H1 (cell line): ENCODE measurements at regions not wholly inside any gene's neighbourhood (a gene's known extent, or its start where the extent isn't known, plus 50 kb on each side); places are given as distances from the start of the nearest gene placed in this dataset.

ENCODE experiments used
- CTCF ChIA-PET: fragments of 300-600 bp; sonication (Branson Sonifier 250); formaldehyde crosslinking; loops from one replicate; lab custom pipeline; 2021; ENCODE audit not compliant: partially characterized antibody; lab: Charles Lee
- POLR2A ChIA-PET: fragments of 300-600 bp; sonication (Branson Sonifier 250); formaldehyde crosslinking; loops from one replicate; lab custom pipeline; 2021; ENCODE audit warnings: inconsistent platforms; ENCODE audit not compliant: partially characterized antibody; lab: Charles Lee
- DNase-seq, 2 experiments: peaks; one replicate each; pipeline versions ENCODE4 v3.0.0 to v3.0.0-alpha.2; 2010 to 2022; ENCODE audit warnings: low spot score in 2 of 2, low read depth in 1 of 2, mixed read lengths in 1 of 2
- FAIRE-seq: peaks from 2 replicates; lab custom pipeline; 2011; peaks lifted over from hg19 to GRCh38; lab: Jason Lieb, UNC
- H2AFZ ChIP-seq: 2 replicates; pipeline ENCODE4 v1.8.1; 2012; ENCODE audit warnings: low read length, inconsistent platforms
- H2AK5ac ChIP-seq: 2 replicates; pipeline ENCODE4 v1.6.1; 2013; ENCODE audit warnings: low read depth, low read length
- H2BK120ac ChIP-seq: replicated peaks from 2 replicates; pipeline ENCODE3; 2013; ENCODE audit warnings: low read depth, low read length, inconsistent platforms
- H2BK12ac ChIP-seq: 2 replicates; pipeline ENCODE4 v1.6.1; 2013; ENCODE audit warnings: low read depth, low read length
- H2BK15ac ChIP-seq: 2 replicates; pipeline ENCODE4 v1.6.1; 2013; ENCODE audit warnings: low read length
- H2BK20ac ChIP-seq: 2 replicates; pipeline ENCODE4 v1.6.1; 2013; ENCODE audit warnings: low read length
- H2BK5ac ChIP-seq: 2 replicates; pipeline ENCODE4 v1.6.1; 2013; ENCODE audit warnings: low read depth, low read length
- H3K14ac ChIP-seq: 2 replicates; pipeline ENCODE4 v1.6.1; 2013; ENCODE audit warnings: inconsistent platforms; ENCODE audit not compliant: insufficient read length
- H3K18ac ChIP-seq: 2 replicates; pipeline ENCODE4 v1.6.1; 2013; ENCODE audit warnings: low read length; ENCODE audit errors: extremely low read depth
- H3K23ac ChIP-seq: 2 replicates; pipeline ENCODE4 v1.6.1; 2013; ENCODE audit warnings: inconsistent platforms; ENCODE audit not compliant: insufficient read length
- H3K23me2 ChIP-seq: 2 replicates; pipeline ENCODE4 v1.6.1; 2013; ENCODE audit warnings: low read depth, low read length
- H3K27ac ChIP-seq: 2 replicates; pipeline ENCODE4 v1.6.1; 2011; ENCODE audit warnings: low read depth, low read length, inconsistent platforms
- H3K27me3 ChIP-seq, 4 experiments: replicated peaks in 1 of 4; 1 replicate in 1 of 4; 2 replicates in 3 of 4; pipeline versions ENCODE4 v1.6.1 to v1.8.1; 2011 to 2013; ENCODE audit warnings: low read length in 3 of 4, mild to moderate bottlenecking in 3 of 4, inconsistent platforms in 2 of 4, mixed read lengths in 2 of 4, moderate library complexity in 1 of 4; ENCODE audit not compliant: control insufficient read depth in 3 of 4, insufficient read depth in 3 of 4; ENCODE audit errors: extremely low read depth in 1 of 4
- H3K36me3 ChIP-seq, 4 experiments: 2 replicates each; pipeline versions ENCODE4 v1.6.1 to v1.8.1; 2011 to 2013; ENCODE audit warnings: mild to moderate bottlenecking in 4 of 4, low read length in 3 of 4, moderate library complexity in 2 of 4, control low read depth in 1 of 4, inconsistent platforms in 1 of 4; ENCODE audit not compliant: insufficient read depth in 4 of 4, control insufficient read depth in 2 of 4
- H3K4ac ChIP-seq: replicated peaks from 2 replicates; pipeline ENCODE3; 2013; ENCODE audit warnings: low read length, low read depth, mixed read lengths, inconsistent platforms; ENCODE audit not compliant: insufficient read length
- H3K4me1 ChIP-seq, 4 experiments: replicated peaks in 1 of 4; 1 replicate in 1 of 4; 2 replicates in 3 of 4; pipeline versions ENCODE4 v1.6.1 to v1.8.1; 2011 to 2013; ENCODE audit warnings: low read length in 3 of 4, inconsistent platforms in 2 of 4, mixed read lengths in 1 of 4; ENCODE audit not compliant: insufficient read depth in 4 of 4, control insufficient read depth in 3 of 4
- H3K4me2 ChIP-seq, 2 experiments: 2 replicates each; pipeline versions ENCODE4 v1.6.1 to v1.8.1; 2011 to 2013; ENCODE audit warnings: low read depth in 2 of 2, low read length in 2 of 2, control low read depth in 1 of 2, inconsistent platforms in 1 of 2, mild to moderate bottlenecking in 1 of 2; ENCODE audit not compliant: insufficient read depth in 1 of 2
- H3K4me3 ChIP-seq, 4 experiments: fragments of 200-600, 300-600 bp in 1 of 4; sonication (generic), shearing (Covaris generic), sonication (Bioruptor Twin) in 1 of 4; 2 replicates each; pipeline versions ENCODE4 v1.5.1 to v1.8.1; 2011 to 2016; ENCODE audit warnings: low read length in 4 of 4, low read depth in 3 of 4, control low read depth in 2 of 4, inconsistent platforms in 2 of 4, mild to moderate bottlenecking in 2 of 4, mixed read lengths in 1 of 4, moderate library complexity in 1 of 4; ENCODE audit not compliant: insufficient read depth in 2 of 4; ENCODE audit errors: extremely low read depth in 1 of 4
- H3K56ac ChIP-seq: replicated peaks from 2 replicates; pipeline ENCODE3; 2013; ENCODE audit warnings: low read depth, mild to moderate bottlenecking, mixed read lengths, low read length, inconsistent platforms; ENCODE audit not compliant: insufficient read length
- H3K79me1 ChIP-seq: 2 replicates; pipeline ENCODE4 v1.6.1; 2013; ENCODE audit warnings: low read depth, low read length, control low read depth
- H3K79me2 ChIP-seq, 2 experiments: 2 replicates each; pipeline versions ENCODE4 v1.6.1 to v1.8.1; 2012 to 2013; ENCODE audit warnings: low read length in 2 of 2, mild to moderate bottlenecking in 2 of 2, inconsistent platforms in 1 of 2; ENCODE audit not compliant: insufficient read depth in 2 of 2, control insufficient read depth in 1 of 2
- H3K9ac ChIP-seq, 4 experiments: replicated peaks in 1 of 4; 1 replicate in 1 of 4; 2 replicates in 3 of 4; pipeline versions ENCODE4 v1.6.1 to v1.8.1; 2011 to 2013; ENCODE audit warnings: low read depth in 3 of 4, low read length in 3 of 4, control low read depth in 2 of 4, mild to moderate bottlenecking in 2 of 4, moderate library complexity in 2 of 4, inconsistent platforms in 1 of 4; ENCODE audit errors: extremely low read depth in 1 of 4
- H3K9me3 ChIP-seq, 2 experiments: 2 replicates each; pipeline versions ENCODE4 v1.6.1 to v1.8.1; 2012 to 2013; ENCODE audit warnings: mild to moderate bottlenecking in 2 of 2, moderate library complexity in 2 of 2, control low read depth in 1 of 2, inconsistent platforms in 1 of 2, low read depth in 1 of 2, low read length in 1 of 2, mixed read lengths in 1 of 2; ENCODE audit not compliant: insufficient read depth in 2 of 2
- H4K20me1 ChIP-seq, 2 experiments: replicated peaks in 1 of 2; 2 replicates each; pipeline versions ENCODE3 to v1.8.1; 2011 to 2013; ENCODE audit warnings: inconsistent platforms in 2 of 2, low read length in 2 of 2, mild to moderate bottlenecking in 1 of 2; ENCODE audit not compliant: insufficient read depth in 2 of 2, control insufficient read depth in 1 of 2
- H4K5ac ChIP-seq: 2 replicates; pipeline ENCODE4 v1.6.1; 2013; ENCODE audit warnings: low read length, low read depth, mixed read lengths, inconsistent platforms; ENCODE audit not compliant: insufficient read length
- H4K8ac ChIP-seq: 2 replicates; pipeline ENCODE4 v1.8.0; 2013; ENCODE audit warnings: mild to moderate bottlenecking, moderate library complexity, low read length, inconsistent platforms; ENCODE audit not compliant: insufficient read depth; ENCODE audit errors: extremely low read depth
- H4K91ac ChIP-seq: replicated peaks from 2 replicates; pipeline ENCODE3; 2013; ENCODE audit warnings: low read length, mixed read lengths, inconsistent platforms; ENCODE audit not compliant: insufficient read length
- ASH2L ChIP-seq: fragments of 200-600, 300-600 bp; sonication (generic); IDR thresholded peaks from one replicate; pipeline ENCODE4 v1.7.1; 2017; ENCODE audit warnings: low read length
- CBX5 ChIP-seq: fragments of 300-800, 300-1000 bp; sonication (generic); IDR thresholded peaks from 2 replicates; pipeline ENCODE4 v1.7.1; 2016; ENCODE audit warnings: antibody characterized with exemption, low read length, low read depth
- CBX8 ChIP-seq: fragments of 300-800, 300-1000 bp; sonication (generic); IDR thresholded peaks from 2 replicates; pipeline ENCODE4 v1.7.1; 2016; ENCODE audit warnings: low read depth, low read length, borderline replicate concordance
- CEBPB ChIP-seq: IDR thresholded peaks from 2 replicates; pipeline ENCODE4 v1.6.1; 2012; ENCODE audit warnings: low read depth, low read length
- CHD1 ChIP-seq: IDR thresholded peaks from 2 replicates; pipeline ENCODE4 v1.6.1; 2012; ENCODE audit warnings: low read depth, low read length, improper control_type of control experiment
- FOSL1 ChIP-seq: IDR thresholded peaks from 2 replicates; pipeline ENCODE4 v1.6.1; 2011; ENCODE audit warnings: mild to moderate bottlenecking, low read depth, low read length, moderate library complexity; ENCODE audit not compliant: insufficient read depth
- GABPA ChIP-seq: IDR thresholded peaks from 2 replicates; pipeline ENCODE4 v1.6.1; 2011; ENCODE audit warnings: mild to moderate bottlenecking, low read length, moderate library complexity, borderline replicate concordance; ENCODE audit not compliant: insufficient read depth
- HDAC6 ChIP-seq: IDR thresholded peaks from one replicate; pipeline ENCODE4 v1.7.1; 2012; ENCODE audit warnings: low read depth, mild to moderate bottlenecking, inconsistent platforms, low read length, moderate library complexity
- KDM5A ChIP-seq: fragments of 200-600 bp; IDR thresholded peaks from 2 replicates; pipeline ENCODE4 v1.7.1; 2012; ENCODE audit warnings: mild to moderate bottlenecking, low read length, inconsistent platforms, mixed read lengths
- NANOG ChIP-seq: IDR thresholded peaks from 2 replicates; pipeline ENCODE4 v1.6.1; 2011; ENCODE audit warnings: low read length, low read depth, mild to moderate bottlenecking, inconsistent platforms; ENCODE audit not compliant: insufficient read depth, poor library complexity, severe bottlenecking
- POLR2A ChIP-seq, 2 experiments: IDR thresholded peaks; 1 replicate in 1 of 2; 2 replicates in 1 of 2; pipeline ENCODE4 v1.6.1; 2011; ENCODE audit warnings: low read depth in 2 of 2, low read length in 2 of 2, mild to moderate bottlenecking in 2 of 2; ENCODE audit errors: control extremely low read depth in 1 of 2
- RFX5 ChIP-seq: IDR thresholded peaks from 2 replicates; pipeline ENCODE4 v1.6.1; 2011; ENCODE audit warnings: low read depth, low read length, improper control_type of control experiment, borderline replicate concordance
- RXRA ChIP-seq: IDR thresholded peaks from 2 replicates; pipeline ENCODE4 v1.6.1; 2011; ENCODE audit warnings: low read depth, mild to moderate bottlenecking, low read length, moderate library complexity; ENCODE audit not compliant: insufficient read depth
- SP4 ChIP-seq: IDR thresholded peaks from 2 replicates; pipeline ENCODE4 v1.6.1; 2012; ENCODE audit warnings: low read length, inconsistent platforms
- SRF ChIP-seq: IDR thresholded peaks from 2 replicates; pipeline ENCODE4 v1.6.1; 2011; ENCODE audit warnings: mild to moderate bottlenecking, low read depth, low read length, moderate library complexity
- ZNF274 ChIP-seq: IDR thresholded peaks from 2 replicates; pipeline ENCODE4 v1.7.0; 2012; ENCODE audit warnings: low read length, borderline replicate concordance; ENCODE audit errors: extremely low read depth
- WGBS, 2 experiments: shearing (Covaris generic) in 1 of 2; methylation state at CpG; one replicate each; pipeline versions ENCODE4 v1.1.6 to v1.1.7; 2013 to 2015; ENCODE audit warnings: low lambda C conversion rate in 2 of 2, mixed read lengths in 2 of 2, inconsistent platforms in 1 of 2, low coverage in 1 of 2, missing lambda C conversion rate in 1 of 2; ENCODE audit not compliant: insufficient replicate concordance in 2 of 2, insufficient coverage in 1 of 2, insufficient read length in 1 of 2; ENCODE audit errors: extremely low coverage in 1 of 2, missing lambda C conversion rate in 1 of 2; 5-methylcytosine and 5-hydroxymethylcytosine counted together

DNA sequence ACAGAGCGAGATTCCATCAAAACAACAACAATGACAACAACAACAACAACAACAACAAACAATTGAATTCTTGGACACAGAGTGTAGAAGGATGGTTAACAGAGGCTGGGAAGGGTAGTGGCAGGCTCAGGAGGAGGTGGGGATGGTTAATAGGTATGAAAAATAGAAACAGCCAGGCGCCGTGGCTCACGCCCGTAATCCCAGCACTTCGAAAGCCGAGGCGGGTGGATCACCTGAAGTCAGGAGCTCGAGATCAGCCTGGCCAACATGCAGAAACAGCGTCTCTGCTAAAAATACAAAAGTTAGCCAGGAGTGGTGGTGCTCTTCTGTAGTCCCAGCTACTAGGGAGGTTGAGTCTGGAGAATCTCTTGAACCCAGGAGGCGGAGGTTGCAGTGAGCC, 122.9 kb upstream of the GRIA4 start:
- Histone ChIP-seq H3K4ac (no peak overlapping the region), H2AFZ (no peak overlapping the region), H4K20me1 (no peaks in the 10 kb centered on the region), H3K56ac (no peak overlapping the region), H4K5ac (no peak overlapping the region), H3K18ac (no peak overlapping the region), H3K4me1 (no peaks in the 10 kb centered on the region), H3K9me3 (no peaks in the 10 kb centered on the region), H2BK20ac (no peak overlapping the region), H3K9ac (no peak overlapping the region), H3K4me3 (no peak overlapping the region), H4K8ac (no peak overlapping the region), H2BK120ac (no peak overlapping the region), H3K79me1 (no peaks in the 10 kb centered on the region), H3K27ac (no peak overlapping the region), H3K79me2 (no peaks in the 10 kb centered on the region), H3K14ac (no peak overlapping the region), H2BK15ac (no peak overlapping the region), H3K23ac (no peak overlapping the region), H3K4me2 (no peak overlapping the region), H2AK5ac (no peak overlapping the region), H2BK12ac (no peak overlapping the region), H4K91ac (no peak overlapping the region), H2BK5ac (no peak overlapping the region), H3K23me2 (no peaks in the 10 kb centered on the region; the same call in 1 of the 2 replicates), H3K36me3 (no peaks in the 10 kb centered on the region), H3K27me3 (no peaks in the 10 kb centered on the region)
- DNase-seq (no peak), FAIRE-seq (no peak)
- 95% methylated on average over 11 of the region's 11 CpGs; no CpG with 5 or more reads in 1 of the 2 experiments for WGBS, 2 experiments
- ChIA-PET POLR2A (no interaction called here), CTCF (interaction anchor here (1.6 kb wide), 1 partner anchor 376 kb away, joined by 4 read pairs; no protein-coding TSS in a partner anchor)
- no peak for TF ChIP-seq RFX5
- TF ChIP-seq RXRA: no peak
- TF ChIP-seq SRF: no peak
- TF ChIP-seq CBX5: no peak
- no peak for TF ChIP-seq CHD1
- TF ChIP-seq SP4: no peak
- no peak for TF ChIP-seq ZNF274
- TF ChIP-seq NANOG: no peak
- no peak for TF ChIP-seq FOSL1
- TF ChIP-seq GABPA: no peak
- TF ChIP-seq KDM5A: no peak
- TF ChIP-seq CBX8: no peak
- TF ChIP-seq HDAC6: no peak
- no peak for TF ChIP-seq CEBPB
- no peak for TF ChIP-seq ASH2L
- no peak for TF ChIP-seq POLR2A (IDR thresholded peaks at IDR 0.05; ENCODE audit: control extremely low read depth in 1 of 2, low read depth in 2 of 2, low read length in 2 of 2)
